ENCODE measurements at regions not wholly inside any gene's neighbourhood (a gene's known extent, or its start where the extent isn't known, plus 50 kb on each side); places are given as distances from the start of the nearest gene placed in this dataset.

DNA sequence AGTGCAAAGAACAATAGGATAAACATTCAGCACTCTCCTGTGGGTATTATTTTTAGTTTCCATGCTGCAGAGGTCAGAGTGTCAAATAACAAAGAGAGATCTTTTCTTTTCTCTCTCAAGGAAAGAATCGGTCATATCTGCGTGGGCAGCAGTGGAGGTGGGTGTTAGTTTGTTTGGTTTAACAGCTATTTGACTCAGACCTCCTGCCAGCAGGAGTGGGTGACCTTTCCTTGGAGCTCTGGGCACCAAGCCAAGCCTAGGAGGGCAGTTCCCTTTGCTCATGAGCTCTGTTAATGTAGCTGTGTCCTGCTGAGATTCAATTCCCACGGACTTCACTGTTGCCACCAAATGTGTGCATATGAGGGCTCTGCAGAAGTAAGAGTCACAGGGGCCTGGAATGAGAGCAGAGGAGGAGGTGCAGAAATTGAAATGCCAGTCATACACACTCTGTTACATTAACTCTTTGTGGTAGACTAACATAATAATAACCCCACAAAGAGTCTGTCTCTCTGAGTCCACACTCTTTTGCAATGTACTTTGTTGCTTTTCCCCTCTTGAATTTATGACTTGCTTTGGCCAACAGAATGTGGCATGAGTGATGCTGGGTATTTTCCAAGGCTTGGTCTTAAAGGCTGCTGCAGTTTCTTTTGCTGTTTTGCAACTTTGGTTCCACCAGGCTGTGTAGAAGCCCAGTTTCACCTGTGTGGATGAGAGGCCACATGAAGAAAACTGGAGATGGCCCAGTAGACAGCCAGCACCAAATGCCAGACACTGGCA, 76.0 kb upstream of the GRK3 start:
- Histone ChIP-seq H3K79me2 (ENCODE audit: control insufficient read depth, insufficient read depth, low read length) (no peaks in the 10 kb centered on the region), H3K27me3 (replicated peaks in 1 of 4; ENCODE audit: control extremely low read depth in 1 of 4, control insufficient read depth in 3 of 4, insufficient read depth in 4 of 4, low read length in 3 of 4) (no peaks in the 10 kb centered on the region), H3K9me3 (ENCODE audit: control extremely low read depth in 1 of 3, control insufficient read depth in 2 of 3, insufficient read depth in 1 of 3, low read length in 2 of 3) (no peaks in the 10 kb centered on the region), H3K4me3 (ENCODE audit: control extremely low read depth in 1 of 5, extremely low read depth in 1 of 5, insufficient read depth in 1 of 5, low read depth in 2 of 5, low read length in 4 of 5) (no peak overlapping the region), H3K27ac (ENCODE audit: low read length in 2 of 2) (no peak overlapping the region), H2AFZ (ENCODE audit: insufficient read depth, low read depth, low read length, poor library complexity, severe bottlenecking) (no peak overlapping the region), H3K9ac (ENCODE audit: low read length) (no peak overlapping the region), H4K20me1 (ENCODE audit: control insufficient read depth, insufficient read depth, low read length, poor library complexity, severe bottlenecking) (no peaks in the 10 kb centered on the region), H3K36me3 (replicated peaks in 1 of 2; ENCODE audit: control extremely low read depth in 1 of 2, control insufficient read depth in 1 of 2, extremely low read depth in 1 of 2, insufficient read depth in 2 of 2, low read length in 1 of 2) (peaks cover 0 to 3% of the 10 kb centered on the region in 2 experiments), H3K4me2 (replicated peaks; ENCODE audit: low read depth, low read length, poor library complexity, severe bottlenecking) (no peak overlapping the region), H3K4me1 (ENCODE audit: control insufficient read depth in 2 of 2, insufficient read depth in 2 of 2, low read length in 2 of 2) (no peaks in the 10 kb centered on the region)
- peaks cover 10% of the 10 kb centered on the region for H3K9me3 Mint-ChIP-seq (ENCODE audit: insufficient read depth)
- no peak overlapping the region for H3K4me3 Mint-ChIP-seq
- ChIA-PET CTCF (no interaction called here), POLR2A (no interaction called here)
- WGBS (ENCODE audit: insufficient coverage): 100% methylated on average over 2 of the region's 3 CpGs
- no peaks in the 10 kb centered on the region for H3K4me1 Mint-ChIP-seq
- intact Hi-C loops (cut with micrococcal nuclease): no loop called here
- no peaks in the 10 kb centered on the region for H3K27me3 Mint-ChIP-seq
- no peak overlapping the region for H3K27ac Mint-ChIP-seq
- ATAC-seq (ENCODE audit: low read depth): no peak
- TF ChIP-seq CTCF (IDR thresholded peaks at IDR 0.05) (no peak), EZH2 (IDR thresholded peaks at IDR 0.05; ENCODE audit: borderline replicate concordance, insufficient read depth, low read depth, low read length, poor library complexity, severe bottlenecking) (no peak)
- DNase-seq: no peak

DNA sequence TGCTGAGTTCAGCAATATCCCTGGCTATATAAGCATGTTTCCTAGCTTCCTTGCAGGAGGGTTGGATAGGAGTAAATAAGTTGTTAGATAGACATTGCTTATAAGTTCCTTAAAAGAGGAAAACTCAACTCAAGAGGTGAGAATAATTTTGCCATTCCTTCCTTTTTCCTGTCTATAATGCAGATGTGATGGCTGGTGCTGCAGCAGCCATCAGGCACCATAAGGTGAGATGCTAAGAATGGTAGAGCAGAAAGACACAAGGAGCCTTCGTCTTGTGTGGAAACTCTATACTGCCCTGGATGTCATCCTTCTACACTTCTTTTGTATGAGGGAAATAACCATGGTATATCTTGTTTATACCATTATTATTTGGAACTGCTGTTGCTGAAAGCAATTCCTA, 74.5 kb upstream of the GRK3 start:
- intact Hi-C loops (cut with micrococcal nuclease): no loop called here
- H3K27me3 Mint-ChIP-seq: no peaks in the 10 kb centered on the region
- Histone ChIP-seq H3K9ac (ENCODE audit: low read length) (no peak overlapping the region), H3K9me3 (ENCODE audit: control extremely low read depth in 1 of 3, control insufficient read depth in 2 of 3, insufficient read depth in 1 of 3, low read length in 2 of 3) (no peaks in the 10 kb centered on the region), H3K27ac (ENCODE audit: low read length in 2 of 2) (no peak overlapping the region), H2AFZ (ENCODE audit: insufficient read depth, low read depth, low read length, poor library complexity, severe bottlenecking) (no peak overlapping the region), H3K4me2 (replicated peaks; ENCODE audit: low read depth, low read length, poor library complexity, severe bottlenecking) (no peak overlapping the region), H3K27me3 (replicated peaks in 1 of 4; ENCODE audit: control extremely low read depth in 1 of 4, control insufficient read depth in 3 of 4, insufficient read depth in 4 of 4, low read length in 3 of 4) (peaks cover 0 to 4% (median 0%) of the 10 kb centered on the region in 4 experiments), H3K4me3 (ENCODE audit: control extremely low read depth in 1 of 5, extremely low read depth in 1 of 5, insufficient read depth in 1 of 5, low read depth in 2 of 5, low read length in 4 of 5) (no peak overlapping the region), H4K20me1 (ENCODE audit: control insufficient read depth, insufficient read depth, low read length, poor library complexity, severe bottlenecking) (no peaks in the 10 kb centered on the region), H3K79me2 (ENCODE audit: control insufficient read depth, insufficient read depth, low read length) (no peaks in the 10 kb centered on the region), H3K36me3 (replicated peaks in 1 of 2; ENCODE audit: control extremely low read depth in 1 of 2, control insufficient read depth in 1 of 2, extremely low read depth in 1 of 2, insufficient read depth in 2 of 2, low read length in 1 of 2) (no peaks in the 10 kb centered on the region), H3K4me1 (ENCODE audit: control insufficient read depth in 2 of 2, insufficient read depth in 2 of 2, low read length in 2 of 2) (peaks cover 0 to 4% of the 10 kb centered on the region in 2 donors)
- DNase-seq: no peak
- ChIA-PET CTCF (no interaction called here), POLR2A (no interaction called here)
- TF ChIP-seq CTCF (IDR thresholded peaks at IDR 0.05): no peak
- TF ChIP-seq EZH2 (IDR thresholded peaks at IDR 0.05; ENCODE audit: borderline replicate concordance, insufficient read depth, low read depth, low read length, poor library complexity, severe bottlenecking): no peak
- no CpG with 5 or more reads among the region's 1 CpG for WGBS (ENCODE audit: insufficient coverage)
- no peak for ATAC-seq (ENCODE audit: low read depth)
- peaks cover 11% of the 10 kb centered on the region for H3K9me3 Mint-ChIP-seq (ENCODE audit: insufficient read depth)
- no peak overlapping the region for H3K4me3 Mint-ChIP-seq
- H3K27ac Mint-ChIP-seq: no peak overlapping the region
- peaks cover 8% of the 10 kb centered on the region for H3K4me1 Mint-ChIP-seq

Measured in B cell (primary cell).